ENCODE measurements at regions not wholly inside any gene's neighbourhood (a gene's known extent, or its start where the extent isn't known, plus 50 kb on each side); places are given as distances from the start of the nearest gene placed in this dataset.
"Not testable (repeated sequence)": the region's sequence is repeated elsewhere in the genome, so short reads cannot be mapped to it uniquely, and the experiment has no call there.

- Mint-ChIP-seq H3K36me3 (ENCODE audit: insufficient read depth, unreplicated experiment) (no peaks in the 10 kb centered on the region), H3K27ac (ENCODE audit: unreplicated experiment) (no peak overlapping the region), H3K27me3 (ENCODE audit: unreplicated experiment) (no peaks in the 10 kb centered on the region), H3K4me1 (ENCODE audit: low read depth, unreplicated experiment) (peaks cover 8% of the 10 kb centered on the region), H3K4me3 (ENCODE audit: low read depth, unreplicated experiment) (no peak overlapping the region), H3K9me3 (ENCODE audit: low read depth, unreplicated experiment) (peaks cover 3% of the 10 kb centered on the region)
- no TSS peak for BruUV-seq (replicated peaks)
- no peak for TF ChIP-seq CTCF (IDR thresholded peaks at IDR 0.05; ENCODE audit: unreplicated experiment)
- CTCF ChIA-PET = no interaction called here
- intact Hi-C loops (cut with micrococcal nuclease; ENCODE audit: unreplicated experiment) = no loop called here
- no peak for DNase-seq
Measured at GRCh38 chrX:96481831-96482230, 202.8 kb upstream of the DIAPH2 start.

- CTCF ChIA-PET = no interaction called here
- DNase-seq = no peak
- no TSS peak for BruUV-seq (replicated peaks)
- Mint-ChIP-seq H3K27me3 (ENCODE audit: unreplicated experiment) (no peaks in the 10 kb centered on the region), H3K4me3 (ENCODE audit: low read depth, unreplicated experiment) (no peak overlapping the region), H3K9me3 (ENCODE audit: low read depth, unreplicated experiment) (peaks cover 3% of the 10 kb centered on the region), H3K4me1 (ENCODE audit: low read depth, unreplicated experiment) (peaks cover 8% of the 10 kb centered on the region), H3K36me3 (ENCODE audit: insufficient read depth, unreplicated experiment) (no peaks in the 10 kb centered on the region), H3K27ac (ENCODE audit: unreplicated experiment) (no peak overlapping the region)
- intact Hi-C loops (cut with micrococcal nuclease; ENCODE audit: unreplicated experiment) = no loop called here
- no peak for TF ChIP-seq CTCF (IDR thresholded peaks at IDR 0.05; ENCODE audit: unreplicated experiment)
Measured at GRCh38 chrX:96483647-96484160, 200.9 kb upstream of the DIAPH2 start.

- H3K9me3 Mint-ChIP-seq (ENCODE audit: low read depth, unreplicated experiment); DNase-seq; H3K36me3 Mint-ChIP-seq (ENCODE audit: insufficient read depth, unreplicated experiment); CTCF ChIA-PET; intact Hi-C loops (cut with micrococcal nuclease; ENCODE audit: unreplicated experiment); BruUV-seq (replicated peaks); H3K4me3 Mint-ChIP-seq (ENCODE audit: low read depth, unreplicated experiment); H3K4me1 Mint-ChIP-seq (ENCODE audit: low read depth, unreplicated experiment); H3K27ac Mint-ChIP-seq (ENCODE audit: unreplicated experiment); H3K27me3 Mint-ChIP-seq (ENCODE audit: unreplicated experiment): not testable (repeated sequence)
Measured at GRCh38 chrX:96486687-96487086, 198.0 kb upstream of the DIAPH2 start.

GRCh38 chrX:96502507-96502906, 182.1 kb upstream of the DIAPH2 start:
- no peaks in the 10 kb centered on the region for H3K27me3 Mint-ChIP-seq (ENCODE audit: unreplicated experiment)
- no peak overlapping the region for H3K27ac Mint-ChIP-seq (ENCODE audit: unreplicated experiment)
- H3K9me3 Mint-ChIP-seq (ENCODE audit: low read depth, unreplicated experiment) = no peaks in the 10 kb centered on the region
- intact Hi-C loops (cut with micrococcal nuclease; ENCODE audit: unreplicated experiment) = no loop called here
- CTCF ChIA-PET = no interaction called here
- no peak for TF ChIP-seq CTCF (IDR thresholded peaks at IDR 0.05; ENCODE audit: unreplicated experiment)
- no peaks in the 10 kb centered on the region for H3K4me1 Mint-ChIP-seq (ENCODE audit: low read depth, unreplicated experiment)
- H3K36me3 Mint-ChIP-seq (ENCODE audit: insufficient read depth, unreplicated experiment) = no peaks in the 10 kb centered on the region
- no peak for DNase-seq
- no TSS peak for BruUV-seq (replicated peaks)
- H3K4me3 Mint-ChIP-seq (ENCODE audit: low read depth, unreplicated experiment) = no peak overlapping the region

GRCh38 chrX:96529386-96529785, 155.3 kb upstream of the DIAPH2 start:
- BruUV-seq (replicated peaks); CTCF ChIA-PET; DNase-seq; H3K27me3 Mint-ChIP-seq (ENCODE audit: unreplicated experiment); H3K27ac Mint-ChIP-seq (ENCODE audit: unreplicated experiment); H3K36me3 Mint-ChIP-seq (ENCODE audit: insufficient read depth, unreplicated experiment); H3K9me3 Mint-ChIP-seq (ENCODE audit: low read depth, unreplicated experiment); H3K4me1 Mint-ChIP-seq (ENCODE audit: low read depth, unreplicated experiment); H3K4me3 Mint-ChIP-seq (ENCODE audit: low read depth, unreplicated experiment); intact Hi-C loops (cut with micrococcal nuclease; ENCODE audit: unreplicated experiment): not testable (repeated sequence)
